ENCODE measurements at regions not wholly inside any gene's neighbourhood (a gene's known extent, or its start where the extent isn't known, plus 50 kb on each side); places are given as distances from the start of the nearest gene placed in this dataset.
"Not testable (repeated sequence)": the region's sequence is repeated elsewhere in the genome, so short reads cannot be mapped to it uniquely, and the experiment has no call there.

GRCh38 chr2:109719871-109720270, 74.2 kb upstream of the RGPD5 start:
- Histone ChIP-seq H3K4me1 (ENCODE audit: low read depth) (no peaks in the 10 kb centered on the region), H3K9me3 (no peaks in the 10 kb centered on the region), H3K4me3 (no peak overlapping the region), H3K36me3 (ENCODE audit: low read depth) (no peaks in the 10 kb centered on the region)
- DNase-seq (no peak), ATAC-seq (no peak)
- intact Hi-C loops (cut with DNase I, micrococcal nuclease), result loop anchor here (5.0 to 10.0 kb wide), 2 partner anchors 165 to 173 kb away; no protein-coding TSS in a partner anchor
- no peak for TF ChIP-seq CTCF (IDR thresholded peaks at IDR 0.05)

GRCh38 chr2:109720380-109721106, 73.6 kb upstream of the RGPD5 start:
- H3K9me3 ChIP-seq, result no peaks in the 10 kb centered on the region
- no peaks in the 10 kb centered on the region for H3K4me1 ChIP-seq (ENCODE audit: low read depth)
- intact Hi-C loops (cut with DNase I, micrococcal nuclease), result loop anchor here in 1 of 2 donors (10.0 kb wide), 1 partner anchor 166 kb away; no protein-coding TSS in a partner anchor
- H3K36me3 ChIP-seq (ENCODE audit: low read depth), result no peaks in the 10 kb centered on the region
- DNase-seq (no peak), ATAC-seq (no peak)
- no peak overlapping the region for H3K4me3 ChIP-seq
- no peak for TF ChIP-seq CTCF (IDR thresholded peaks at IDR 0.05)

GRCh38 chr2:109721135-109721534, 73.0 kb upstream of the RGPD5 start:
- DNase-seq (no peak), ATAC-seq (no peak)
- H3K4me3 ChIP-seq, result no peak overlapping the region
- H3K36me3 ChIP-seq (ENCODE audit: low read depth), result no peaks in the 10 kb centered on the region
- no peaks in the 10 kb centered on the region for H3K4me1 ChIP-seq (ENCODE audit: low read depth)
- no peaks in the 10 kb centered on the region for H3K9me3 ChIP-seq
- no peak for TF ChIP-seq CTCF (IDR thresholded peaks at IDR 0.05)
- intact Hi-C loops (cut with DNase I, micrococcal nuclease), result loop anchor here in 1 of 2 donors (10.0 kb wide), 1 partner anchor 166 kb away; no protein-coding TSS in a partner anchor

GRCh38 chr2:109721626-109722025, 72.5 kb upstream of the RGPD5 start:
- no peaks in the 10 kb centered on the region for H3K36me3 ChIP-seq (ENCODE audit: low read depth)
- no peaks in the 10 kb centered on the region for H3K9me3 ChIP-seq
- TF ChIP-seq CTCF (IDR thresholded peaks at IDR 0.05), result no peak
- DNase-seq (no peak), ATAC-seq (no peak)
- peaks cover 2% of the 10 kb centered on the region for H3K4me1 ChIP-seq (ENCODE audit: low read depth)
- no peak overlapping the region for H3K4me3 ChIP-seq
- intact Hi-C loops (cut with DNase I, micrococcal nuclease), result loop anchor here in 1 of 2 donors (10.0 kb wide), 1 partner anchor 167 kb away; no protein-coding TSS in a partner anchor

- DNase-seq, result no peak
- no peaks in the 10 kb centered on the region for H3K9me3 ChIP-seq
- H3K4me1 ChIP-seq (ENCODE audit: low read depth), result peaks cover 3% of the 10 kb centered on the region
- intact Hi-C loops (cut with DNase I, micrococcal nuclease), result loop anchor here in 1 of 2 donors (10.0 kb wide), 1 partner anchor 167 kb away; no protein-coding TSS in a partner anchor
- H3K4me3 ChIP-seq, result no peak overlapping the region
- TF ChIP-seq CTCF (IDR thresholded peaks at IDR 0.05), result no peak
- ATAC-seq, result peak; percentile 18
- H3K36me3 ChIP-seq (ENCODE audit: low read depth), result no peaks in the 10 kb centered on the region
These were observed 72.1 kb upstream of the RGPD5 start for GRCh38 chr2:109722026-109722425.

GRCh38 chr2:109722640-109723039, 71.5 kb upstream of the RGPD5 start:
- not testable (repeated sequence) for H3K36me3 ChIP-seq (ENCODE audit: low read depth); ATAC-seq; H3K4me3 ChIP-seq; H3K4me1 ChIP-seq (ENCODE audit: low read depth); DNase-seq; H3K9me3 ChIP-seq
- intact Hi-C loops (cut with DNase I, micrococcal nuclease), result loop anchor here in 1 of 2 donors (10.0 kb wide), 1 partner anchor 168 kb away; no protein-coding TSS in a partner anchor

GRCh38 chr2:109723153-109723552, 71.0 kb upstream of the RGPD5 start:
- ATAC-seq; DNase-seq; H3K4me1 ChIP-seq (ENCODE audit: low read depth); H3K4me3 ChIP-seq; H3K9me3 ChIP-seq; H3K36me3 ChIP-seq (ENCODE audit: low read depth): not testable (repeated sequence)
- intact Hi-C loops (cut with DNase I, micrococcal nuclease), result loop anchor here in 1 of 2 donors (10.0 kb wide), 1 partner anchor 168 kb away; no protein-coding TSS in a partner anchor
